Activated CD4-positive, alpha-beta memory T cell treated with anti-CD3 and anti-CD28 coated beads for 36 hours (primary cell): ENCODE measurements at regions not wholly inside any gene's neighbourhood (a gene's known extent, or its start where the extent isn't known, plus 50 kb on each side); places are given as distances from the start of the nearest gene placed in this dataset.

ENCODE experiments used
- CTCF ChIA-PET: fragments of 350-600 bp; sonication (Branson Sonifier 250); formaldehyde crosslinking; loops from one replicate; lab custom pipeline; 2021; ENCODE audit warnings: antibody characterized with exemption, inconsistent platforms; lab: Charles Lee
- POLR2A ChIA-PET: fragments of 350-600 bp; sonication (Branson Sonifier 250); formaldehyde crosslinking; loops from one replicate; lab custom pipeline; 2021; ENCODE audit warnings: antibody characterized with exemption; lab: Charles Lee
- DNase-seq: peaks from one replicate; pipeline ENCODE4 v3.0.0-alpha.2; 2020
- H3K27ac Mint-ChIP-seq: one replicate; pipeline ENCODE4 v1.8.0; 2021; ENCODE audit warnings: mixed read lengths
- H3K27me3 Mint-ChIP-seq: one replicate; pipeline ENCODE4 v1.8.0; 2021; ENCODE audit warnings: mixed read lengths
- H3K36me3 Mint-ChIP-seq: one replicate; pipeline ENCODE4 v1.8.0; 2021; ENCODE audit warnings: mixed read lengths
- H3K4me1 Mint-ChIP-seq: one replicate; pipeline ENCODE4 v1.8.0; 2021; ENCODE audit warnings: low read depth, mixed read lengths
- H3K4me3 Mint-ChIP-seq: one replicate; pipeline ENCODE4 v1.8.0; 2021; ENCODE audit warnings: mild to moderate bottlenecking, mixed read lengths
- H3K9me3 Mint-ChIP-seq: one replicate; pipeline ENCODE4 v1.8.0; 2021; ENCODE audit warnings: mixed read lengths
- intact Hi-C: fragments of 100-400 bp; cut with micrococcal nuclease; formaldehyde crosslinking; loops from one replicate; pipeline ENCODE4 v1.15.1; 2023

- ChIA-PET POLR2A (no interaction called here), CTCF (interaction anchor here (0.9 to 3.4 kb wide), 9 partner anchors 10 to 225 kb away, joined by 3 to 179 read pairs (median 4); no protein-coding TSS in a partner anchor)
- DNase-seq = no peak
- peaks cover 2% of the 10 kb centered on the region for H3K4me1 Mint-ChIP-seq
- no peaks in the 10 kb centered on the region for H3K9me3 Mint-ChIP-seq
- no peak overlapping the region for H3K4me3 Mint-ChIP-seq
- H3K27ac Mint-ChIP-seq = no peak overlapping the region
- H3K27me3 Mint-ChIP-seq = peaks cover 3% of the 10 kb centered on the region
- intact Hi-C loops = no loop called here
- no peaks in the 10 kb centered on the region for H3K36me3 Mint-ChIP-seq
These were observed 50.1 kb upstream of the GATM start for GRCh38 chr15:45428491-45428890.
